ENCODE measurements at regions not wholly inside any gene's neighbourhood (a gene's known extent, or its start where the extent isn't known, plus 50 kb on each side); places are given as distances from the start of the nearest gene placed in this dataset.

GRCh38 chr5:52466749-52467520 lies 320.8 kb upstream of the ITGA1 start:
- no peak overlapping the region for H3K4me2 ChIP-seq (ENCODE audit: low read length)
- no peak overlapping the region for H3K9ac ChIP-seq (ENCODE audit: low read length)
- no peak overlapping the region for H3K27ac Mint-ChIP-seq (ENCODE audit: unreplicated experiment)
- no peak overlapping the region for H2AFZ ChIP-seq (ENCODE audit: low read depth, low read length)
- H3K9me3 ChIP-seq (ENCODE audit: insufficient read depth, low read depth, low read length) = no peaks in the 10 kb centered on the region
- TF ChIP-seq EZH2 (IDR thresholded peaks at IDR 0.05; ENCODE audit: insufficient read depth, low read length) = no peak
- H3K36me3 Mint-ChIP-seq (ENCODE audit: low read depth, unreplicated experiment) = no peaks in the 10 kb centered on the region
- no peaks in the 10 kb centered on the region for H3K27me3 Mint-ChIP-seq (ENCODE audit: low read depth, unreplicated experiment)
- no peaks in the 10 kb centered on the region for H3K9me3 Mint-ChIP-seq (ENCODE audit: unreplicated experiment)
- no peaks in the 10 kb centered on the region for H3K36me3 ChIP-seq (ENCODE audit: insufficient read depth, low read length)
- H3K27ac ChIP-seq (ENCODE audit: low read depth, low read length) = no peak overlapping the region
- H3K4me1 ChIP-seq (ENCODE audit: insufficient read depth, low read length) = no peaks in the 10 kb centered on the region
- H4K20me1 ChIP-seq (ENCODE audit: insufficient read depth, low read length) = no peaks in the 10 kb centered on the region
- H3K4me1 Mint-ChIP-seq (ENCODE audit: low read depth, unreplicated experiment) = peaks cover 1% of the 10 kb centered on the region
- H3K4me3 ChIP-seq (ENCODE audit: insufficient read depth, low read depth, low read length) = no peak overlapping the region
- no peak for FAIRE-seq
- no peak for DNase-seq (ENCODE audit: low read depth)
- no peaks in the 10 kb centered on the region for H3K79me2 ChIP-seq (ENCODE audit: insufficient read depth, low read length)
- H3K27me3 ChIP-seq (ENCODE audit: insufficient read depth, low read length) = no peaks in the 10 kb centered on the region
- H3K4me3 Mint-ChIP-seq (ENCODE audit: unreplicated experiment) = no peak overlapping the region

- Histone ChIP-seq H3K9me3 (ENCODE audit: insufficient read depth, low read depth, low read length) (no peaks in the 10 kb centered on the region), H3K4me3 (ENCODE audit: insufficient read depth, low read depth, low read length) (no peak overlapping the region), H3K9ac (ENCODE audit: low read length) (no peak overlapping the region), H4K20me1 (ENCODE audit: insufficient read depth, low read length) (no peaks in the 10 kb centered on the region), H3K79me2 (ENCODE audit: insufficient read depth, low read length) (no peaks in the 10 kb centered on the region), H3K27me3 (ENCODE audit: insufficient read depth, low read length) (no peaks in the 10 kb centered on the region), H2AFZ (ENCODE audit: low read depth, low read length) (no peak overlapping the region), H3K4me1 (ENCODE audit: insufficient read depth, low read length) (no peaks in the 10 kb centered on the region), H3K27ac (ENCODE audit: low read depth, low read length) (no peak overlapping the region), H3K36me3 (ENCODE audit: insufficient read depth, low read length) (no peaks in the 10 kb centered on the region), H3K4me2 (ENCODE audit: low read length) (no peak overlapping the region)
- Mint-ChIP-seq H3K4me3 (ENCODE audit: unreplicated experiment) (no peak overlapping the region), H3K36me3 (ENCODE audit: low read depth, unreplicated experiment) (no peaks in the 10 kb centered on the region), H3K9me3 (ENCODE audit: unreplicated experiment) (no peaks in the 10 kb centered on the region), H3K27ac (ENCODE audit: unreplicated experiment) (no peak overlapping the region), H3K4me1 (ENCODE audit: low read depth, unreplicated experiment) (peaks cover 1% of the 10 kb centered on the region), H3K27me3 (ENCODE audit: low read depth, unreplicated experiment) (no peaks in the 10 kb centered on the region)
- no peak for FAIRE-seq
- DNase-seq (ENCODE audit: low read depth) = no peak
- TF ChIP-seq EZH2 (IDR thresholded peaks at IDR 0.05; ENCODE audit: insufficient read depth, low read length) (no peak), CTCF (IDR thresholded peaks at IDR 0.05; ENCODE audit: insufficient read depth, low read depth, low read length) (no peak)
Measured at GRCh38 chr5:52468976-52469375, 318.7 kb upstream of the ITGA1 start.

- H3K4me3 ChIP-seq (ENCODE audit: insufficient read depth, low read depth, low read length) = no peak overlapping the region
- no peaks in the 10 kb centered on the region for H3K9me3 ChIP-seq (ENCODE audit: insufficient read depth, low read depth, low read length)
- no peaks in the 10 kb centered on the region for H3K27me3 ChIP-seq (ENCODE audit: insufficient read depth, low read length)
- Mint-ChIP-seq H3K27me3 (ENCODE audit: low read depth, unreplicated experiment) (no peaks in the 10 kb centered on the region), H3K4me1 (ENCODE audit: low read depth, unreplicated experiment) (peaks cover 1% of the 10 kb centered on the region), H3K36me3 (ENCODE audit: low read depth, unreplicated experiment) (no peaks in the 10 kb centered on the region), H3K27ac (ENCODE audit: unreplicated experiment) (no peak overlapping the region), H3K4me3 (ENCODE audit: unreplicated experiment) (no peak overlapping the region), H3K9me3 (ENCODE audit: unreplicated experiment) (no peaks in the 10 kb centered on the region)
- FAIRE-seq (no peak), DNase-seq (ENCODE audit: low read depth) (no peak)
- no peaks in the 10 kb centered on the region for H3K36me3 ChIP-seq (ENCODE audit: insufficient read depth, low read length)
- no peak overlapping the region for H3K4me2 ChIP-seq (ENCODE audit: low read length)
- TF ChIP-seq EZH2 (IDR thresholded peaks at IDR 0.05; ENCODE audit: insufficient read depth, low read length) = no peak
- no peak for TF ChIP-seq CTCF (IDR thresholded peaks at IDR 0.05; ENCODE audit: insufficient read depth, low read depth, low read length)
- H2AFZ ChIP-seq (ENCODE audit: low read depth, low read length) = no peak overlapping the region
- no peaks in the 10 kb centered on the region for H3K79me2 ChIP-seq (ENCODE audit: insufficient read depth, low read length)
- no peaks in the 10 kb centered on the region for H3K4me1 ChIP-seq (ENCODE audit: insufficient read depth, low read length)
- H3K9ac ChIP-seq (ENCODE audit: low read length) = no peak overlapping the region
- no peaks in the 10 kb centered on the region for H4K20me1 ChIP-seq (ENCODE audit: insufficient read depth, low read length)
- H3K27ac ChIP-seq (ENCODE audit: low read depth, low read length) = no peak overlapping the region
Measured at GRCh38 chr5:52469420-52469819, 318.3 kb upstream of the ITGA1 start.
